Testis (tissue), 2 donors: ENCODE measurements at regions not wholly inside any gene's neighbourhood (a gene's known extent, or its start where the extent isn't known, plus 50 kb on each side); places are given as distances from the start of the nearest gene placed in this dataset.

Source experiments
- CTCF ChIP-seq, 3 experiments: fragments of 450-650 bp in 2 of 3; fragments of 200-600 bp in 1 of 3; sonication (generic) in 1 of 3; IDR thresholded peaks; one replicate each; pipeline ENCODE4 v1.5.1; 2016 to 2019; ENCODE audit warnings: antibody characterized with exemption in 3 of 3, mild to moderate bottlenecking in 2 of 3, moderate library complexity in 1 of 3
- POLR2A ChIP-seq: fragments of 450-650 bp; IDR thresholded peaks from one replicate; pipeline ENCODE4 v1.6.1; 2017; ENCODE audit warnings: antibody characterized with exemption, mild to moderate bottlenecking, moderate library complexity

- TF ChIP-seq CTCF (IDR thresholded peaks at IDR 0.05) (no peak), POLR2A (no peak)
Observed at GRCh38 chr4:56255820-56256219, 131.5 kb downstream of the AASDH start.
